HG03558 (cell line): ENCODE measurements at regions not wholly inside any gene's neighbourhood (a gene's known extent, or its start where the extent isn't known, plus 50 kb on each side); places are given as distances from the start of the nearest gene placed in this dataset.

ENCODE experiments used
- ATAC-seq: cut with Tn5 transposase; IDR thresholded peaks from one replicate; pipeline ENCODE4 v1.9.1; 2021; ENCODE audit warnings: moderate number of reproducible peaks; ENCODE audit not compliant: unreplicated experiment; ENCODE audit errors: extremely low read depth

- ATAC-seq = no peak
Observed at GRCh38 chr3:184659797-184660301, 52.0 kb downstream of the MAGEF1 start.

DNA sequence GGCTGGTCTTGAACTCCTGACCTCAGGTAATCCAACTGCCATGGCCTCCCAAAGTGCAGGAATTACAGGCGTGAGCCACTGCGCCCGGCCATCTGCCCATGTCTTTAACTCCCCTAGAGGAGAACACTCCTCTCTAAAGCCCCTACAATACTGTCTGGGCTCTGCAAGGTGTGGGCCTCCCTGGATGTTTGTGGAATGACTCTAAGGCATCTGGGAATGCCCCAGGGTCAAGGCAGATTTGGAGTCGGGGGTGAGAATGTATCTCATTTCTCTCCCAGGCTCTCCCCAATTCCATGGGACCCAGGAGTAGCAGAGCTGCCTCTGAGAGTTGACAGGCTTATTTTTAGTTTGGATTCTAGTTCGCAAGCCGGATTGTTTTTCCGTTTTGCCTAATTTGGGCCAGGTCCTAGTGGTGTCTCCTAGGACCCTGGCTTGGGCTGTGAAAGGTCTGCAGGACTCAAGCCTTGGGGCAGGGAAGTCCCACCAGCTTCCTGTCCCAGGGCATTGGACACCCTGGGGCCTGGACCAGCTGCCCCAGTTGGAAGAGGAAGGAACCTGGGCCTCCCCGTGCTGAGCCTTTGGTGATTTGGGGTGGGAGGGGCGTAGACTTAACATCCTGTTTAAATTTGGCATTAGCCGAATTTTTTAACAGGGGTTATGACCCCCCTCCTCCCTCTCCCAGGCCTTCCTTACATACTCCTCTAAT lies 53.5 kb downstream of the MAGEF1 start:
- ATAC-seq = no peak

DNA sequence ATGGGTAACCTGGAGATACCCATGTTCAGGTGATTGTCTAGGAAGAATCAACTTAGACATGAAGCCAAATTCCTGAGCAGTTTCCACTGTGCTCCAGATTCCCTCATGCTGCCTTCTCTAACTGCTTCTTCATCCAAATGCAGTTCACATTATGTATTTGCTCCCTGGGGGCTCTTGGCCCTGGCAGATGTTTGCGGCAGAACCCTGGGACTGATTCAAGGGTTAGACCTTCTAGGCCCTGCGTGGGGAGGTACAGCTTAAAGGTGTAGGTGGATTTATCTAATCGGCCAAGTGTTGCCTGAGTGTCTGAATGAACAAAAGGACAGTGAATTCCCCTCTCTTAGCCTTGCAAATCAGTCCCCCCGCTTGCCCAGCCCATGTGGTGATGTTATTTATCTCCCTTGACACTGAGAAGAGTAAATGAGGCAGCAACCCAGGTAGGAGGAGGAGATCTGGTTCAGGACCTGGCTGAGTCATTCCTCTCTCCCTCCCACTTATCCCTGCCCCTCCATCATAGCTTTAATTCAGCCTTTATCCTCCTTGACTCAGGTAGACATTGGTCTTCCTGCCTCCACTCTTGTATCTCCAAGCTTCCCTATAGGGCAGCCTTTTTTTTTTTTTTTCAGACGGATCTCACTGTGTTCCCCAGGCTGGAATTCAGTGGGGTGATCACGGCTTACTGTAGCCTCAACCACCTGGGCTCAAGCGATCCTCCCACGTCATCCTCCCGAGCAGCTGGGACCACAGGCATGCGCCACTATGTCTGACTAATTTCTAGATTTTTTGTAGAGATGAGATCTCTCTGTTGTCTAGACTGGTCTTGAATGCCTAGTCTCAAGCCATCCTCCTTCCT lies 54.8 kb downstream of the MAGEF1 start:
- ATAC-seq = peak; percentile 66

GRCh38 chr3:184656458-184656828 lies 55.4 kb downstream of the MAGEF1 start:
- no peak for ATAC-seq

GRCh38 chr3:184655597-184655996 lies 56.3 kb downstream of the MAGEF1 start:
- no peak for ATAC-seq

DNA sequence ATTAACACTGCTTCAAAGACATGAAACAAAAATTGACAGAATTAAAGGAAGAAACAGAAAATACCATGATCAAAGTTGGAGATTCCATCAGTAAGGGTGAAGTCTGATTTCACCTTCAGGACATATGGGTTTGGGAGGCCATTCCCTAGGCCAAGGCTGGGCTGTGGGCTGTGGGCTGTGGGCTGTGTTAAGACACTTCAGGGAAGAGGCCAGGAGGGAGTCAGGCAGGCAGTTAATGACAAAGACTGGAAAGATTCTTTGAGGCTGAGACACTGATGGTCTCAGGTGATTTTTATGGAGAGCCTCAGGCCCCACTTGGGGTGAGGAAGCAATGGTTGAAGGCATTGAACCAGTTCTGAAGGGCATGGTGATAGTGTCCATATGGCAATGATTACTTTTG lies 57.5 kb downstream of the MAGEF1 start:
- ATAC-seq = no peak

- ATAC-seq = no peak
Observed at GRCh38 chr3:184652465-184652864, 59.4 kb downstream of the MAGEF1 start.

DNA sequence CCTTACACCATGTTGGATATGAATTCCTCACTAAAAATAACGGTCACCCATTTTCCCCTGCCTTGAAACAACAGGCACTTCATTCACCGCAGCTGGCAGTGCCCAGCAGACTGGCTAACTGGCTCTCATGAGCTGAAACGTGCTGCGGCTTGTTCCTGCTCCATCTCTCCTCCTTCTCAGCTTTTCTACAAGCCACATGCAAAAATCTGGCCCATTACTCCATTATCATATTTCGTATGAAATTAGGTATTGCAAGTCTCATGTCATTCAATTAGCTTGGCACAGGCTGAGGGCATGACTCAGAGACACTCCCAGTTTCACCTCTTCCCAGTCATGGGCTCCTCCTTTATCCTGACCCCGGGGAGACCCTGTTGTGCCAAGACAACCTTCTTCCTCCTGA lies 60.0 kb downstream of the MAGEF1 start:
- no peak for ATAC-seq

- no peak for ATAC-seq
Observed at GRCh38 chr3:184648636-184649035, 63.2 kb downstream of the MAGEF1 start.

DNA sequence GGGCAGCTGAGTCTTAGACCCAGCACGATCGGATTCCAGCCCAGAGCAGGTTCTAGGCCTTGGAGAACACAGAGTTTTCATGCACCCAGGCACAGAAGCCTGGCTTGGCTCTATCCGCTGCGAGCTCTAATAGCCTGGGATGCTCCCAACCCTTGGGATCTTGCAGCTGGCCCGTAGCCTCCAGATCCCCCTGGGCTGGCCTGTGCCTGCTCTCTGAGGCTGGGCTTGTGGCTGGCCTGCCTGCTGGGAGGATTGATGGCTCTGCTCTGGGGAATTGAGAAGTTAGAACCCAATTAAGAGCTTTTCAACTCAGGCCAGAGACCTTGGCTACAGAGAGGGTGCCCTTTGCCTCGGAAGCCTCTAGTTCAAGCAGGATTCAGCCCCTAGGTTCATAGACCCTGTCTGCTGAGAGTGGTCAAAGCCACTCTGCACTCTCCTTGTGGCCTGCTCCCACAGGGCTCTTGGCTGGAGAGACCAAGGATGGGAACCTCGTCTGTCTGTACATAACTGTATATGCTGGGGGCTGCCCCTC lies 64.4 kb downstream of the MAGEF1 start:
- ATAC-seq = no peak

DNA sequence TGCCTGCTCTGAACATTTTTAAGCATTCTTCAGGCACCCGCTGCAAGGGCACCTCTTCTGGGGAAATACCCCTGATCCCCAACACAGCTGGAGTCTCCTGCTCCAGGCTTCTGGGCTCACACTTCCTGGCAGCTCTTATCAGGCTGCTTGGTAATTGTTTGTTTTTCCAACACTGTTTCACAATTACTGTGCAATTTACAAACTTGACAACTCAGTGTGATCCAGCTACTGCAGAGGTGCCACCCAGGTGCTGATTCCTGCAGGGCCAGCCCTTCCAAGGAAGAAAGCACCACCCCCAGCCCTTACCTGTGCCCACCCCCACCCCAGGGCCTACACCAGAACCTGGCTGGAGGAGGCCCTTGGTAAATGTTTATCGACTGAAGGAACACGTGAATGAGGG lies 66.5 kb downstream of the MAGEF1 start:
- ATAC-seq = no peak

GRCh38 chr3:184643442-184643841 lies 68.4 kb downstream of the MAGEF1 start:
- ATAC-seq = no peak

DNA sequence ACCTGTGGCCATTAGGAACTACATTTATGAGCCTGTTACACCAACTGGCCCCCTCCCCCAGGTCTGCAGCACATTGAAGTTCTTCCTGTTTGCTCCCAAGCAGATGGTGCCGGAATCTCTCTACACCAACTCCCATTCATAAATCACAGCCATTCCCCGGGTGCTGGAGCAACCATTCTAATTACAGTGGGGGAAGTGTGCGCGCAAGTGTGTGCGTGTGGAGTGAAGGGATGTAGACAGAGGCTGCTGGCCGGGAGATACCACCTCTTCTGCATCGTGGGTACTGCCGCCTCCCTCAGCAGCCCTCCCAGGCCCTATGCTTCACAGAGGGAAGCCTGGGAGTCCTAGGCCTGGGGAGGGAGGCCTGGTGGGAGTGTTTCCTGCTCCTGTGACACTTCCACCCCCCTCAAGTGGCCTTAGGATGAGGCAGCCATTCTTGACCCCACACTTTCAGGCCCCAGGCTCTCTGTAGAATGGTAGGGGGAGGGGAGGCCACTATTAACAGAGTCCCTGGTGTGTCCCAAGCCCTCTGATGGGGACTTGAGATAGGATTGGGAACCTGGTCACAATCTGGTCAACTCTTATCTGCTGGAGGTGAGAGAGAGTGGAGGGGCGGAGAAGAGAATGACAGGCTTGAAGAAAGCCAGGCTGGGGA lies 69.1 kb downstream of the MAGEF1 start:
- ATAC-seq = no peak

- ATAC-seq = no peak
Observed at GRCh38 chr3:184641430-184641829, 70.4 kb downstream of the MAGEF1 start.

- no peak for ATAC-seq
Observed at GRCh38 chr3:184639351-184639750, 72.5 kb downstream of the MAGEF1 start.

- ATAC-seq = no peak
Observed at GRCh38 chr3:184637705-184638104, 74.2 kb downstream of the MAGEF1 start.

DNA sequence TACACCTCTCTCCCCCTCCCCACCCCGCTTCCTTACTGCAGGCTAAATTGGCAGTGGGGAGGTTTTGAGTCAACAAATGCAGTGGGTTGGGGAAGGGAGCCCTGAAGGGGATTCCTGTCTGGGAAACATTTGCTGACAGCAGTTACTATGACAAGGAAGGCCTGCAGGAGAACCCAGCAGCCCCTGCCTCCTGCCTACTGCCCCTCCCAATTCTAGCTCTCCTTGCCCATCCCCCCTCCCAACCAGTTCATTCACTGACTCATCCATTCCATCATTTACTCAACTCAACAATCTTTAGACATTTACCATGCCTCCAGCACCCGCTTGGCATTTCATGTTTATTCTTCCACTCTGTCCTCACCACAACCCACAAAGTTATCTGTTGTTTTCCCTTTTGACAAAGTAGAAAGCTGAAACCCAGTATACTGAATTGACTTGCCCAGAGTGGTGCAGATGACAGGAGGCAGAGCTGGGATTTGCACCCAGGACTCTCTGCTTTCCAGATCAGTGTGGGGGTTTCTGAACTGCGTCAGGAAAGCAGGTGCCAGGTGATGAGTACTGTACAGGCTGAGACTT lies 75.0 kb downstream of the MAGEF1 start:
- no peak for ATAC-seq

- ATAC-seq = no peak
Observed at GRCh38 chr3:184635774-184636173, 74.2 kb downstream of the EPHB3 start.

DNA sequence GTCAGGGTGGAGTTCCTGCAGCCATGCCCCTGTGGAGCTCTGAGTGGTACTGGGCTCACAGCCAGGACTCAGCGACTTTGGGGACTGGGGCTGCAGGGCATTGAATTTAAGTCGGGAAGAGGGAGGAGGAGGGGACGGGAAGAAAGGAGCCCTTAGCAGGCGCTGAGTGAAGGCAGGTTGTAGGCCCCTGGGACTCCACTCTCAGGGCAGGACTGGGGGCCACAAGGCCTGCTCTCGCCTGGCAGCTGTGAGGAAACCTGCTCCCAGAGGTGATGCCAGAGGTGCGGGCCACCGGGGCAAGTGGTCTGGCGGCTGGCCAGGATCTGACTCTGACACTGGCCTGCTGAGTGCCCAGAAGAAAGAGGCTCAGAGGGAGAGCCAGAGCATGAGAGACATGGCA lies 73.5 kb downstream of the EPHB3 start:
- no peak for ATAC-seq

DNA sequence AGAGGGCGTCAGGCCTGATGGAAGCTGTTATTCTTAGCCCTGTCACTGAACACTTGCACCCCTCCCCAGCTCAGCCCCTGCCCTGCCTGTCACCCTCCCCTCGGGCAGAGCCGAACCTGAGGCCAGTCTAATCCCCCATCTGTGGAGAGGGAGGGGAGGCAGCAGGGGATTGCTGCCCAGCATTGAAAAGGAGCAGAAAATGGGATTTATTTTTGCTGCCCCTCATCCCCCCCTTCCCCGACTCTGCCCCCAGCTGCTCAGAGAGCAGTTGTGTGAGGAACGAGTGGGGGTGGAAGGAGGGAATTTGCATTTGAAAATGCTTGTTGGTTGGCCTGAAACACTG lies 71.6 kb downstream of the EPHB3 start:
- ATAC-seq = no peak
